ENCODE measurements at regions not wholly inside any gene's neighbourhood (a gene's known extent, or its start where the extent isn't known, plus 50 kb on each side); places are given as distances from the start of the nearest gene placed in this dataset.
"Not testable (repeated sequence)": the region's sequence is repeated elsewhere in the genome, so short reads cannot be mapped to it uniquely, and the experiment has no call there.

DNA sequence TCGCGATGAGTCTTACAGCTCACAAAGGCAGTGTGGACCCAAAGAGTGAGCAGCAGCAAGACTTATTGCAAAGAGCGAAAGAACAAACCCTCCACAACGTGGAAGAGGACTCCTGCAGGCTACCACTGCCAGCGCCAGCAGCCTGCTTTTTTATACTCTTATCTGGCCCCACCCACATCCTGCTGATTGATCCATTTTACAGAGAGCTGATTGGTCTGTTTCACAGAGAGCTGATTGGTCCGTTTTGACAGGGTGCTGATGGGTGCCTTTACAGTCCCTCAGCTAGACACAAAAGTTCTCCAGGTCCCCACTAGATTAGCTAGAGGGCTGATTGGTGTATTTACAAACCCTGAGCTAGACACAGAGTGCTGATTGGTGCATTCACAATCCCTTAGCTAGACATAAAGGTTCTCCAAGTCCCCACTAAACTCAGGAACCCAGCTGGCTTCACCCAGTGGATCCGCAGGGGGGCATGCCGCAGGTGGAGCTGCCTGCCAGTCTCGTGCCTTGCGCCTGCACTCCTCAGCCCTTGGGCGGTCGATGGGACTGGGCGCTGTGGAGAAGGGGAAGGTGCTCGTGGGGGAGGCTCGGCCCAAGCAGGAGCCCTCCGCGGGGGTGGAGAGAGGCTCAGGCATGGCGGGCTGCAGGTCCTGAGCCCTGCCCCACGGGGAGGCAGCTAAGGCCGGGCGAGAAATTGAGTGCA is 75.7 kb downstream of the QDPR start:
- DNase-seq; intact Hi-C loops (cut with DNase I; ENCODE audit: low total_unique reads): not testable (repeated sequence)
- in situ Hi-C loops (cut with MboI; ENCODE audit: low pct_ligation_motif_present in 1 of 4, low pct_unique_long_range_greater_than_20kb in 1 of 4, low sequenced_read_pairs in 3 of 4), result loop anchor here in 2 of 4 donors (25.0 kb wide), 1 partner anchor 1149 kb away; no protein-coding TSS in a partner anchor

DNA sequence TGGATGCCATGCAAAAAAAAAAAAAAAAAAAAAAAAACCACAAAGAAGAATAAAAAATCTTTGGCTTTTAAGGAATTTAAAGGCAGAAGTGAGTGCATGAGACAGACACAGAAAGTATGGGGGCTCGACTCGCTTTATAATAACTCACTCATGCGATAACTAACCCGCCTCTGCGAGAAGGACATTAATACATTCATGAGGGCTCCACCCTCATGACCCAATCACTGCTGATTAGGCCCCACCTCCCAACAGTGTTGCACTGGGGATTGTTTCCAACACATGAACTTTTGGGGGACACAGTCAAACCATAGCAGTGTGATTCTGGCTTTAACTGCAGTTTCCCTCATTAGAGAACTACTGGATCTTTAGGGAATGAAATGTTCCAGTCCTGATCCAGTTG is 78.1 kb downstream of the QDPR start:
- WGBS, 2 donors (ENCODE audit: low coverage in 1 of 2), result 90 to 93% methylated on average over 5 of the region's 5 CpGs
- H3K27ac ChIP-seq, result no peak overlapping the region
- TF ChIP-seq EP300 (IDR thresholded peaks at IDR 0.05; ENCODE audit: low read depth), result no peak
- TF ChIP-seq POLR2A (IDR thresholded peaks at IDR 0.05), result no peak
- TF ChIP-seq POLR2AphosphoS5 (IDR thresholded peaks at IDR 0.05), result no peak
- TF ChIP-seq, protein P1, sequence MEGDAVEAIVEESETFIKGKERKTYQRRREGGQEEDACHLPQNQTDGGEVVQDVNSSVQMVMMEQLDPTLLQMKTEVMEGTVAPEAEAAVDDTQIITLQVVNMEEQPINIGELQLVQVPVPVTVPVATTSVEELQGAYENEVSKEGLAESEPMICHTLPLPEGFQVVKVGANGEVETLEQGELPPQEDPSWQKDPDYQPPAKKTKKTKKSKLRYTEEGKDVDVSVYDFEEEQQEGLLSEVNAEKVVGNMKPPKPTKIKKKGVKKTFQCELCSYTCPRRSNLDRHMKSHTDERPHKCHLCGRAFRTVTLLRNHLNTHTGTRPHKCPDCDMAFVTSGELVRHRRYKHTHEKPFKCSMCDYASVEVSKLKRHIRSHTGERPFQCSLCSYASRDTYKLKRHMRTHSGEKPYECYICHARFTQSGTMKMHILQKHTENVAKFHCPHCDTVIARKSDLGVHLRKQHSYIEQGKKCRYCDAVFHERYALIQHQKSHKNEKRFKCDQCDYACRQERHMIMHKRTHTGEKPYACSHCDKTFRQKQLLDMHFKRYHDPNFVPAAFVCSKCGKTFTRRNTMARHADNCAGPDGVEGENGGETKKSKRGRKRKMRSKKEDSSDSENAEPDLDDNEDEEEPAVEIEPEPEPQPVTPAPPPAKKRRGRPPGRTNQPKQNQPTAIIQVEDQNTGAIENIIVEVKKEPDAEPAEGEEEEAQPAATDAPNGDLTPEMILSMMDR (IDR thresholded peaks at IDR 0.05), result no peak
- in situ Hi-C loops (cut with MboI; ENCODE audit: low pct_ligation_motif_present in 1 of 4, low pct_unique_long_range_greater_than_20kb in 1 of 4, low sequenced_read_pairs in 3 of 4), result loop anchor here in 2 of 4 donors (25.0 kb wide), 1 partner anchor 1147 kb away; no protein-coding TSS in a partner anchor
- no peaks in the 10 kb centered on the region for H3K9me3 ChIP-seq
- H3K4me3 ChIP-seq, result no peak overlapping the region
- intact Hi-C loops (cut with DNase I; ENCODE audit: low total_unique reads), result no loop called here
- no peaks in the 10 kb centered on the region for H3K36me3 ChIP-seq
- H3K27me3 ChIP-seq, result no peaks in the 10 kb centered on the region
- no peak for DNase-seq
- no peaks in the 10 kb centered on the region for H3K4me1 ChIP-seq

More for the DNA sequence above, 75.7 kb downstream of the QDPR start:
- H3K9me3 ChIP-seq, H3K27me3 ChIP-seq, H3K36me3 ChIP-seq, H3K4me1 ChIP-seq, H3K27ac ChIP-seq, H3K4me3 ChIP-seq: not testable (repeated sequence)
- 94% methylated on average over 21 of the region's 21 CpGs; no CpG with 5 or more reads in 1 of the 2 donors for WGBS, 2 donors (ENCODE audit: low coverage in 1 of 2)

DNA sequence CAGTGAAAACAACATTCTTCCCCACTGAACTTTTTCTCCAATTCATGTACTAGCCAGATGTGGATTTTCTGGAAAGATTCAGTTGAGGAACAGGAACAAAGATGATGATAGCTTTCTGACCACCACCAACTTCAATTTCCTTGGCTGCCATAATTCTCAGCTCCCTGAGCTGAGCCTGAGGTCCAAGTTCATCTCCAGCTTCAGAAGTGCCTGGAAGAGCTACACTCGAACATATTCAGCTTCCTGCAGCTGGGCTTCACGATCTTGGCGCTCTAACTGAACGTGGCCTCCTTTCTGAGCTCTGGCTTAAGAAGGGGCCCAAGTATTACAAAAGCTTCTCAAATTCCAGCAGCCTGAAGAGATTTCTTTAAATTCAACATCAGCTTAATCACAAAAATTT is 83.9 kb downstream of the QDPR start:
- intact Hi-C loops (cut with DNase I; ENCODE audit: low total_unique reads), result no loop called here
- Histone ChIP-seq H3K27me3 (no peaks in the 10 kb centered on the region), H3K4me3 (no peak overlapping the region), H3K27ac (no peak overlapping the region), H3K9me3 (no peaks in the 10 kb centered on the region), H3K36me3 (no peaks in the 10 kb centered on the region), H3K4me1 (no peaks in the 10 kb centered on the region)
- WGBS, 2 donors (ENCODE audit: low coverage in 1 of 2), result 78 to 79% methylated on average over 4 of the region's 4 CpGs
- TF ChIP-seq, protein P1 (IDR thresholded peaks at IDR 0.05), result no peak
- no peak for TF ChIP-seq POLR2AphosphoS5 (IDR thresholded peaks at IDR 0.05)
- no peak for TF ChIP-seq EP300 (IDR thresholded peaks at IDR 0.05; ENCODE audit: low read depth)
- TF ChIP-seq POLR2A (IDR thresholded peaks at IDR 0.05), result no peak
- DNase-seq, result no peak
- in situ Hi-C loops (cut with MboI; ENCODE audit: low pct_ligation_motif_present in 1 of 4, low pct_unique_long_range_greater_than_20kb in 1 of 4, low sequenced_read_pairs in 3 of 4), result loop anchor here in 2 of 4 donors (25.0 kb wide), 1 partner anchor 1141 kb away; no protein-coding TSS in a partner anchor

DNA sequence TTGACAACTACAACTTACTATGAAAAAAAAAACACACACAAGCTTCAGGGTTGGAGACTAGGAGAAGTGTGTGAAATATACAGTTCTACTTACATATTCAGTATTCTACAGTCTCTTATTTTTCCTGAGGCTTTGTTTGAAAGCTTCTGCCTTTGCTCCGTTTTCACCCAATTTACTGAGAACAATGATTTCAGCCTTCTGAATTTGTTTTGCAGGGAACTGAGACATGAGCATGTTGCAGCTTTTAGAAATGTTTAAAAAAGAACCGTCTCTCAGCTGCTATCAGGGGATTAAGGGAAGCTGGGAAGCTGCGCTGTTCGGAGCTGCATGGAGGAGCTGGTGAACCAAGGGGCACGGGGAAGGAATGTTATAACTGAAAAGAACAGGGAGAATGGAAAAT is 85.7 kb downstream of the QDPR start:
- 71 to 78% methylated on average over 1 to 5 of the region's 5 CpGs for WGBS, 2 donors (ENCODE audit: low coverage in 1 of 2)
- intact Hi-C loops (cut with DNase I; ENCODE audit: low total_unique reads), result no loop called here
- H3K9me3 ChIP-seq, result no peaks in the 10 kb centered on the region
- no peak overlapping the region for H3K4me3 ChIP-seq
- H3K4me1 ChIP-seq, result no peaks in the 10 kb centered on the region
- H3K27ac ChIP-seq, result no peak overlapping the region
- H3K27me3 ChIP-seq, result no peaks in the 10 kb centered on the region
- H3K36me3 ChIP-seq, result no peaks in the 10 kb centered on the region
- in situ Hi-C loops (cut with MboI; ENCODE audit: low pct_ligation_motif_present in 1 of 4, low pct_unique_long_range_greater_than_20kb in 1 of 4, low sequenced_read_pairs in 3 of 4), result loop anchor here in 2 of 4 donors (25.0 kb wide), 1 partner anchor 1139 kb away; no protein-coding TSS in a partner anchor
- no peak for TF ChIP-seq EP300 (IDR thresholded peaks at IDR 0.05; ENCODE audit: low read depth)
- DNase-seq, result no peak

DNA sequence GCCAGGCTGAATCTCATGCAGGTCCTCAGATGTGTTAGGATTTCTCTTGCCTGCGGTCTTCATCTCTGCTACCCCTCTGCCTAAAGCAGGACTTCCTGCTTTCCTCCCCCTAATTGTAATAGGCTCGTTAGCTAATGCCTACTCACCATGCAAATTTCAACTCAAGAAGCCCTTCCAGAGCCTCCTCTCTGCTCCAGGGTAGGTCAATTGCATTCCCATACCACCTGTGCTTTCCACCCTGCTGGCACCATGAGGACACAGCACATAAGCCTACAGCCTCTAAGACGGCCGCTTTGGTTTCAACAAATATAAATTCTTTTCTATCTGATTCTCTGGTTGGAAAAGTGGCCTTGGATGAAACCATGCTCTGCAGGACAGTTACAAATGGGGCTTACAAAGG is 93.9 kb downstream of the QDPR start:
- in situ Hi-C loops (cut with MboI; ENCODE audit: low pct_ligation_motif_present in 1 of 4, low pct_unique_long_range_greater_than_20kb in 1 of 4, low sequenced_read_pairs in 3 of 4), result no loop called here
- Histone ChIP-seq H3K36me3 (no peaks in the 10 kb centered on the region), H3K4me1 (no peaks in the 10 kb centered on the region), H3K27me3 (no peaks in the 10 kb centered on the region), H3K9me3 (no peaks in the 10 kb centered on the region), H3K4me3 (no peak overlapping the region), H3K27ac (no peak overlapping the region)
- 81 to 100% methylated on average over 3 to 4 of the region's 4 CpGs for WGBS, 2 donors (ENCODE audit: low coverage in 1 of 2)
- no peak for TF ChIP-seq EP300 (IDR thresholded peaks at IDR 0.05; ENCODE audit: low read depth)
- no peak for TF ChIP-seq POLR2A (IDR thresholded peaks at IDR 0.05)
- no peak for TF ChIP-seq POLR2AphosphoS5 (IDR thresholded peaks at IDR 0.05)
- TF ChIP-seq, protein P1 (IDR thresholded peaks at IDR 0.05), result no peak
- no peak for DNase-seq
- intact Hi-C loops (cut with DNase I; ENCODE audit: low total_unique reads), result no loop called here
